ENCODE measurements at regions not wholly inside any gene's neighbourhood (a gene's known extent, or its start where the extent isn't known, plus 50 kb on each side); places are given as distances from the start of the nearest gene placed in this dataset.

DNA sequence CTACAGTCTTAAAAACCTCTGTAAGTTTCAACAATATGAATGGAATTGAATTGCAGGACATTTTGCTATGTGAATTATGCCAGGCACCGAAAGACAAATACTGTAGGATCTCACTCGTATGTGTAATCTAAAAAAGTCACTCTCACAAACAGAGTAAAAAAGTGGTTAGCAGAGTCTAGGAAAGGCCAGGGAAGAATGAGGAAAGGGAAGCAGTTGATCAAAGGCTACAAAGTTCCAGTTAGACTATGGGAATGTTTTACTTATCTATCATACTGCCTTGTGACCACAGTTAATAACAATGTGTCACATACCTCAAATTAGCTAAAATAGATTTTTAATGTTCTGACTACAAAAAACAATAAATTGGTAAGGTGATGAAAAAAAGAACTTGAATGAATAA, 565.4 kb upstream of the BRINP3 start:
- Histone ChIP-seq H3K4me1 (ENCODE audit: insufficient read depth, low read length) (no peaks in the 10 kb centered on the region), H2AFZ (ENCODE audit: low read depth, low read length) (no peak overlapping the region), H4K20me1 (ENCODE audit: insufficient read depth, low read length) (no peaks in the 10 kb centered on the region), H3K9ac (ENCODE audit: low read length) (no peak overlapping the region), H3K9me3 (ENCODE audit: insufficient read depth, low read depth, low read length) (no peaks in the 10 kb centered on the region), H3K79me2 (ENCODE audit: insufficient read depth, low read length) (no peaks in the 10 kb centered on the region), H3K36me3 (ENCODE audit: insufficient read depth, low read length) (no peaks in the 10 kb centered on the region), H3K27ac (ENCODE audit: low read depth, low read length) (no peak overlapping the region), H3K27me3 (ENCODE audit: insufficient read depth, low read length) (no peaks in the 10 kb centered on the region), H3K4me2 (ENCODE audit: low read length) (no peak overlapping the region), H3K4me3 (ENCODE audit: insufficient read depth, low read depth, low read length) (no peak overlapping the region)
- peak; percentile 9 for DNase-seq (ENCODE audit: low read depth)
- H3K4me3 Mint-ChIP-seq (ENCODE audit: unreplicated experiment): no peak overlapping the region
- no peak for TF ChIP-seq EZH2 (IDR thresholded peaks at IDR 0.05; ENCODE audit: insufficient read depth, low read length)
- TF ChIP-seq, protein P1, sequence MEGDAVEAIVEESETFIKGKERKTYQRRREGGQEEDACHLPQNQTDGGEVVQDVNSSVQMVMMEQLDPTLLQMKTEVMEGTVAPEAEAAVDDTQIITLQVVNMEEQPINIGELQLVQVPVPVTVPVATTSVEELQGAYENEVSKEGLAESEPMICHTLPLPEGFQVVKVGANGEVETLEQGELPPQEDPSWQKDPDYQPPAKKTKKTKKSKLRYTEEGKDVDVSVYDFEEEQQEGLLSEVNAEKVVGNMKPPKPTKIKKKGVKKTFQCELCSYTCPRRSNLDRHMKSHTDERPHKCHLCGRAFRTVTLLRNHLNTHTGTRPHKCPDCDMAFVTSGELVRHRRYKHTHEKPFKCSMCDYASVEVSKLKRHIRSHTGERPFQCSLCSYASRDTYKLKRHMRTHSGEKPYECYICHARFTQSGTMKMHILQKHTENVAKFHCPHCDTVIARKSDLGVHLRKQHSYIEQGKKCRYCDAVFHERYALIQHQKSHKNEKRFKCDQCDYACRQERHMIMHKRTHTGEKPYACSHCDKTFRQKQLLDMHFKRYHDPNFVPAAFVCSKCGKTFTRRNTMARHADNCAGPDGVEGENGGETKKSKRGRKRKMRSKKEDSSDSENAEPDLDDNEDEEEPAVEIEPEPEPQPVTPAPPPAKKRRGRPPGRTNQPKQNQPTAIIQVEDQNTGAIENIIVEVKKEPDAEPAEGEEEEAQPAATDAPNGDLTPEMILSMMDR (IDR thresholded peaks at IDR 0.05; ENCODE audit: insufficient read depth, low read depth, low read length): no peak
- peaks cover 3% of the 10 kb centered on the region for H3K4me1 Mint-ChIP-seq (ENCODE audit: low read depth, unreplicated experiment)
- H3K36me3 Mint-ChIP-seq (ENCODE audit: low read depth, unreplicated experiment): no peaks in the 10 kb centered on the region
- no peaks in the 10 kb centered on the region for H3K27me3 Mint-ChIP-seq (ENCODE audit: low read depth, unreplicated experiment)
- no peak for FAIRE-seq
- H3K27ac Mint-ChIP-seq (ENCODE audit: unreplicated experiment): no peak overlapping the region
- no peaks in the 10 kb centered on the region for H3K9me3 Mint-ChIP-seq (ENCODE audit: unreplicated experiment)

DNA sequence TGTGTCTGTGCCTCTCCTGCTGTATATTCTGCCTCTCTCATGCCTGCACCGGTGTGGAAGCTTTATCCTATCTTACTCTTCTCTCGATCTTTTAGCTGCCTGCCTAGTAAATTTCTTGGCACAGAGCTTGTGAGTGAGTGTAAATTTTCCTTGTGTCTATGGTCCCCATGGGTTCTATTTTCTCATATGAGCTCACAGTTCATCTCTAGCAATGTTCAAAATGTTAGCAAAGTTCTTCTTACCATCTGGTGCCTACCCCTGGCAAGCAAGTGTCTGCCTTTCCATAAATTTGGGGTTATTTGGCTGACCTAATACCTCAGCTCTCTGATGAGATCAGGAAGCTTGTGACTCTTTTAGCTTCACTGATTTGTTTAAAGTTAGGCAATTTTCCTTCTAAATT, 572.1 kb upstream of the BRINP3 start:
- Mint-ChIP-seq H3K4me1 (ENCODE audit: low read depth, unreplicated experiment) (no peaks in the 10 kb centered on the region), H3K9me3 (ENCODE audit: unreplicated experiment) (no peaks in the 10 kb centered on the region), H3K36me3 (ENCODE audit: low read depth, unreplicated experiment) (no peaks in the 10 kb centered on the region), H3K4me3 (ENCODE audit: unreplicated experiment) (no peak overlapping the region), H3K27me3 (ENCODE audit: low read depth, unreplicated experiment) (no peaks in the 10 kb centered on the region), H3K27ac (ENCODE audit: unreplicated experiment) (no peak overlapping the region)
- Histone ChIP-seq H3K4me3 (ENCODE audit: insufficient read depth, low read depth, low read length) (no peak overlapping the region), H3K79me2 (ENCODE audit: insufficient read depth, low read length) (no peaks in the 10 kb centered on the region), H2AFZ (ENCODE audit: low read depth, low read length) (no peak overlapping the region), H3K9me3 (ENCODE audit: insufficient read depth, low read depth, low read length) (no peaks in the 10 kb centered on the region), H3K4me1 (ENCODE audit: insufficient read depth, low read length) (no peaks in the 10 kb centered on the region), H4K20me1 (ENCODE audit: insufficient read depth, low read length) (no peaks in the 10 kb centered on the region), H3K4me2 (ENCODE audit: low read length) (no peak overlapping the region), H3K27me3 (ENCODE audit: insufficient read depth, low read length) (no peaks in the 10 kb centered on the region), H3K9ac (ENCODE audit: low read length) (no peak overlapping the region), H3K27ac (ENCODE audit: low read depth, low read length) (no peak overlapping the region), H3K36me3 (ENCODE audit: insufficient read depth, low read length) (no peaks in the 10 kb centered on the region)
- TF ChIP-seq, protein P1 (IDR thresholded peaks at IDR 0.05; ENCODE audit: insufficient read depth, low read depth, low read length): no peak
- no peak for TF ChIP-seq EZH2 (IDR thresholded peaks at IDR 0.05; ENCODE audit: insufficient read depth, low read length)
- DNase-seq (ENCODE audit: low read depth): no peak
- FAIRE-seq: no peak

DNA sequence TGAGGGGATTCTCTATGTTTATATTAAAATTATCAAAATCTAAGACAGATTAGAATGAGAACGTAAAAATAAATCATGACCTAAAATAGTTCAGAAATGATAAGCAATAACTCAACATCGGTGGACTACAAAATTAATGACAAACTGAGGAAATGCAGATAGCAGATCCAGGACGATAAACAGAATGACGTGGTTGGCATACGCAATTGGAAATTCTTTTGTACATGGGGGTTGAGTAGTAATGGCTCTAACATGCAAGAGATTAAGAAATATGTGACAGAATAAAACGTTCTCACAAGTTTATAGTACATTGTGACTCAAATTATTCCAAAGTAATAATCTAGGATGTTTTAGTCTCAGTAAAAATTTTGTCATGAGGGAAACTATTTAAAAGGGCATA, 575.2 kb upstream of the BRINP3 start:
- Histone ChIP-seq H3K36me3 (ENCODE audit: insufficient read depth, low read length) (no peaks in the 10 kb centered on the region), H3K79me2 (ENCODE audit: insufficient read depth, low read length) (no peaks in the 10 kb centered on the region), H3K9ac (ENCODE audit: low read length) (no peak overlapping the region), H3K4me2 (ENCODE audit: low read length) (no peak overlapping the region), H4K20me1 (ENCODE audit: insufficient read depth, low read length) (no peaks in the 10 kb centered on the region), H3K27ac (ENCODE audit: low read depth, low read length) (no peak overlapping the region), H2AFZ (ENCODE audit: low read depth, low read length) (no peak overlapping the region), H3K27me3 (ENCODE audit: insufficient read depth, low read length) (no peaks in the 10 kb centered on the region), H3K4me3 (ENCODE audit: insufficient read depth, low read depth, low read length) (no peak overlapping the region), H3K9me3 (ENCODE audit: insufficient read depth, low read depth, low read length) (no peaks in the 10 kb centered on the region), H3K4me1 (ENCODE audit: insufficient read depth, low read length) (no peaks in the 10 kb centered on the region)
- no peak for TF ChIP-seq EZH2 (IDR thresholded peaks at IDR 0.05; ENCODE audit: insufficient read depth, low read length)
- TF ChIP-seq, protein P1 (IDR thresholded peaks at IDR 0.05; ENCODE audit: insufficient read depth, low read depth, low read length): no peak
- Mint-ChIP-seq H3K36me3 (ENCODE audit: low read depth, unreplicated experiment) (no peaks in the 10 kb centered on the region), H3K27ac (ENCODE audit: unreplicated experiment) (no peak overlapping the region), H3K9me3 (ENCODE audit: unreplicated experiment) (no peaks in the 10 kb centered on the region), H3K4me1 (ENCODE audit: low read depth, unreplicated experiment) (no peaks in the 10 kb centered on the region), H3K27me3 (ENCODE audit: low read depth, unreplicated experiment) (no peaks in the 10 kb centered on the region), H3K4me3 (ENCODE audit: unreplicated experiment) (no peak overlapping the region)
- no peak for DNase-seq (ENCODE audit: low read depth)
- no peak for FAIRE-seq
